NCI-H2196 treated with DMSO at 0.1 percent for 48 hours (cell line): ENCODE measurements at regions not wholly inside any gene's neighbourhood (a gene's known extent, or its start where the extent isn't known, plus 50 kb on each side); places are given as distances from the start of the nearest gene placed in this dataset.

Experiments
- DNase-seq: peaks from one replicate; lab custom pipeline; 2025; ENCODE audit not compliant: unreplicated experiment; lab: John Stamatoyannopoulos, UW

DNA sequence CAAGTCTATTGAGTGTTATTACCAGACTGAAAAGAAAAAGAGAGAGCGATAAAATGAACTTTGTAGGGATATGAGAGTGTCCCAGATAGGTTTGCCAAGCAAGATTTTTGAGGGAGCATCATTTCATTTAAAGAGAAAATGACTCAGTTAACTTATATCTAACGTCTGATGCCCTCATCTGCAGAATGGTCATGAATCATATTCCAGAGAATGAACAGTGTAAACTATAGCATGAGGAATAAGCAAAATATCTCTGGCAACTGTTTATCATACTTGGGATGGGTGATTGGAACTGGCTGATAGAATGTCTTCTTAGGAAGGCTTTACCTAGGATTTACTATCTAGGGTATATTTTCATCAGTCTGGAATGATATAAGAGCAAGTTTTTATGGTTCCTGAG, 289.4 kb downstream of the CMPK2 start:
- DNase-seq = no peak

DNA sequence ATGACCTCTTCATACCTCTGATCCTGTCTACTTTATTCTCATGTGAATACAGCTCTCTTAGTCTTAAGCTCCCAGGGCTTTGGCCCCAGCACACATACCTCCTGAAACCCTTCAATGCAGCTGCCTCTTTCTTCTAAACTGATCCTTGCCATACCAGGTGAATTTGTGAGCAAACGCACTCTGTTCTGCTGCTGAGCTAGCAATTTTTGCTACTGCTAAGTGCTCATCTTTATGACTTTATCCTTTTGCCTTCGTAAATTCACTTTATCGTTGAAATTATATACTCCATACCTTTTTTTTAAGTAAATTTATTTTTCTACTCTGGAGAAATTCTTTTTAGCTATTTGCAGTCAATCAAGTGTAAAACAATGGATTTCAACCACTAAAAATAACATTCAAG, 287.7 kb downstream of the CMPK2 start:
- no peak for DNase-seq

DNA sequence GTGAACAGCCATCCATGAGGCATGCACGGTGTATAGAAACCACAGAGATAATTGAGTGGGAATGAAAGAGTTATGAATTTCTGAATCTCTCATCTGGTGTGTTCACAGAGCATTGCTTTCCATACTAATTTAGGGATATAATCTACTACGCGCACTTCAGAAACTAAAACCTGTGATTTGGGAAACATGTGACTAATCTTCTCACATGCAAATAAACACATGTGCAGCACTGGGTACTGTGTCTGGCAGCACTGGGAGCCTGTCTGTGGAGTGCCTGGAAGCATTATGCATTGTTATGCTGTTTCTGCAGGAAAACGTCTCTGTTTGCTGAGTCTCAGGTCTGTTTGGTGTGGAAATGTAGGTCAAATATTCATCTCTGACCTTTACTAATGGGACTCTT, 287.3 kb downstream of the CMPK2 start:
- no peak for DNase-seq

DNA sequence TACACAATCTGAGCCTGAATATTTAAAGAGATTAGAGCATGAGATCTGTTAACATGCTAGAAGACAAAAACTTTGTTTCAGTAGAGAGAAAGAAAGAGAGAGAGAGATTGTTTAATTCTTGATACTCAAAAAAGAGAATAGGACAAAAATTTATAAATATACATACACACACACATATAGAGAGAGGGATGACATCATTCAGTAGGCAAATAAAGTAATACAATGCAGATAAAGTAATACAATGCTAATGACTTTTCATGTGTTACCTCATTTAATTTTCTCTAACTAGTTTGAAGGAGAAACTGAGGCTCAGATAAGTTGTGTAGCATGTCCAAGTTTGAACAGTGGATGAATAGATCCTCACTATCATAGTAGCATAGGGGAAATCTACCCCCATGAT, 286.4 kb downstream of the CMPK2 start:
- no peak for DNase-seq

DNA sequence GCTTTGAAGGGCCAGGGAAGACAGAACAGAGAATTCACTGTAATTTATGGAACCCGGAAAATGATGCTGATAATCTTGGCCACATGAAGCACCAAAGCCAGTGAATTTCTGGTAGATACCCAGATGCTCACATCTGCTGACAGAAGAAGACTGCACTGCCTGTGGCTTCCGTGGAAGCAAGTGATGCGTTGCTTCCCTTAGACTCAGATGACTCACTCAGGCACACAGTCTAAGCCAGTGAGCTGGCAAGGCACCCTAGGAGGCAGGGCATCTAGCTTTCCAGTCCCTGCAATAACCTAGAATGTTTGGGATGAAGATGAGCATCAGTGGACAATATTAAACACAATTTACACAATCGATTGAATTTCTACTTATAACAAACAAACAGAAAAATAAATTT, 284.7 kb downstream of the CMPK2 start:
- no peak for DNase-seq

DNA sequence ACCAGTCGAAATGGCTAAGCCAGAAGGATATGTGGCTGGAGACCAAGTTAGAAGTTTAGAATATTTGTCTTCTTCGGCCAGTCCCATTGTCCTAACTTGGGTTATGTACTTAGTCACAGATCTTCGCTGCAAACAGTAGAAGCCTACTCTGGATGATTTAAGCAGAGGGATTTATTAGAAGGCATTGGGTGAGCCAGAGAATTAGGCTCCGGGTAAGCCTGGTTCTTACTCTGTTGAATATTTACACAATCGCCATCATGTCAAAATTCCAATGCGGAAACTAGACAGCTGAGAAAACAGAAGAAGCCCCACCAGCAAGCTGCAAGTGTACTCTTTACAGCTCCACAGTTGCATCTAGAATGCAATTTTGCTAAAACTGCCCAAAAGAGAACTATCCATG, 276.6 kb downstream of the CMPK2 start:
- no peak for DNase-seq

DNA sequence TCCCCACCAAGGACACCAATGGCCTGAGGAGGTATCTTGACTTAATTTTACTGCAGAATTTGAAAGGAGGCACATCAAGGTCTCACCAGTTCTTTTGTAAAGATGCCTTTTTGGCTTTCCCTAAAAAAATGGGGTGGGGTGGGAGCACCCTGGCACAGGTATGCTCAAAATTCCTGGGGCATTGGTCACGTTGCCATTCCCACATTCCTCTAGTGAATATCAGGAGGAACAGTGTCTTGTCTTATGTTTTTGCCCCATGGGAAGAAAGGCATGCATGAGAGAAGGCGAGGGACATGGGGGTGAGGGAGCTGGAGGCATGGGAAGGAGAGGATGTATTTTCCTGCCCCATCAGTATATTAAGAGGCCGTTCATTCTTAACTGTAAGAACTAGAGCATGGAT, 275.3 kb downstream of the CMPK2 start:
- DNase-seq = no peak

DNA sequence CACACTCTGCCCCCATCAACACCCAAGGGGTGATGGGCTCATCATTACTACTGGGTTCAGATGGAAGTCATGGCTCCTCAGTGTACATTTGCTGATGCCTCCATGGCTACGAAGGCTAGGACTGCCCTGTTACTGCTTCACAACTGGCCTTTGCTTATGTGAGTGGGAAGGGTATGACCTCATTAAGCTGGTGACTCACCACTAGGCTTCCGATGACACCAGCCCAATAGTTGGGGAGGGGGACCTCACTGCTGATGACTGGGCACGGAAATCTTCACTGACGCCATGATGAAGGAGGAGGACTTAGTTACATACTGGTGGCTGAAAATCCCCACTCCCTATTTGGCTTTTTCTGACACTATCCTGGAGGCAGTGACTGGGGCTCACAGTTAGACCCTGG, 263.2 kb downstream of the CMPK2 start:
- no peak for DNase-seq

DNA sequence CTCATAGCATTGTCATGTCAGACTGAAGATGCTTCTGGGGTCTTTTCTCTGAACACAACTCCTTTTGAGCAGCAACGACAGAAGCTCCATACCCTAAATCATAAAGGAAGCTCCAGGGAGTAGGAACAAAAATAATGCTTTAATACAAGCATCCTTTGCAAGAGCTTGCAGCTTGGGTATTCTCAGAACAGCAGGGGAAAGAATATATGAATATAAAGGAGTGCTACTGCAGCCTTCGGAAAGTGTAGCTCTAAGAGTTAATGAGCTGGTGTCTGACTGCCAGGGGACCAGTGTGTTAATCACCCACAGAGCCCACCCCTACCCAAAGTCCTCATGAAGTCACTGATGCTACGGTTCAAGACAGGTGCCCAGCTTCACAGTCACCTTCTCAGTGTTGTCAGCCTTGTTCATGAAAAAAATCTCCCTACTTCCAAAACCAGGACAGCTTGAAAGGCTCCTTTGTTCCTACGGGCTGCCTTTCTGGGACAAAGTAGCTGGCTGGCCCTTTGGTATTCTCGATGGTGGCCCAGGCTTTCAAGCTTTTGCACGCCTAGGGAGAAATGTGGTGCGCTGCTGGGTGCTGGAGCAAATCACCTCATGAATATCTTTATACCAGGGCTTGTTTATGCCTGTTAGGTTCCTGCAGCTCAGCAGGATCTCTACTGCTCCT, 259.7 kb downstream of the CMPK2 start:
- DNase-seq = no peak

DNA sequence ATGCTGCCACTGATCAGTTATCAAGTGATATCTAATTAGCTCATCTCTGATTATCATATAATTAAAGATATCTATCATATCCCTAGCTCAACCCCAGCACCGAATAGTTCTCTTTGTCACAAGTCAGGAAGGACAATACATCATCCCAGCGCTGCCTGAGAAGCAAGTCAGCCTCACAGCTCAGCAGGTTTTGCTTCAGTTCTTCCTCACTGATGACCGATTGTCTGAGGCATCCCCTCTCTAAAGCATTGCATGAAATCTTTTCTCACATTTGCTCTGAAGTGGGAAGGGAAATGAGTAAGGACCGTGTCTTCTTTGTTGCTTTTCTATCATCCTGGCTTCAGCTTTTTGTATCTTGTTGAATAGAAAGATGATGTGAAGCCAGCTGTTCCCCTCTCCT, 247.9 kb downstream of the CMPK2 start:
- DNase-seq = no peak

DNA sequence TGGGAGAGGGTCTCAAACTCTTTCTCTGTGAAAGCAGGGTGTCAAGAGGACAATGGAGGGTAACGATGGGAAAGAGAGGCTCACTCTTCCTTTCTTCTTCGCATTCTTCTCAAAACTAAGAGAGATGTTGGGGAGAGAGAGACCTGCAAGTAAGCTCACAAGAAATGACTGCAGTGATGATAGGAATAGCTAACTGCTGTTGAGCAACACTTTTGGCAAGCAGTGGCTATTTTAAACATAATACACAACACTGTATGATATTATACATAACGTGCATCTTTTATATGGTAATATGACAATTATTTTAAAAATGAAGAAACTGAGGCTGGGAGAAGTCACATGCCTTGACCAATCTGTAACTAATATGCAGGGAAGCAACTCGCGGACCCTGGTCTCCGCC, 247.5 kb downstream of the CMPK2 start:
- no peak for DNase-seq

DNA sequence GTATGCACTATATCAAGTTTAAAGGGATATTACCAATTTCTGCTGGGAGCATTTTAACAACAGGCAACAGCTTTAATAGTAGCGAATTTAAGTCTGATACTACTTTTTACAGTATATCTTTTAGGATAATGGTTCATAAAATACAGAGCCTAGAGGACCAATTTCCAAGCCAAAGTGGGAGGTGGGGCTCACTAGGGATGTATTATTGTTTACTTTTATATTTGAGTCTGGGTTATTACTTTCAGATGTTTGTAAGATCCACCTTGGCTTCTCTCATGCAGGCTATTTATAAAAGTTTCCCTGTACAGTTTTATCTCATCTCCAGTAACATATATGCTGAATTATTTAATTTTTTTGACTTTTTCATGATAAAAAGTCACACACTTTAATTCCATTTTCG, 242.0 kb downstream of the CMPK2 start:
- DNase-seq = no peak

DNA sequence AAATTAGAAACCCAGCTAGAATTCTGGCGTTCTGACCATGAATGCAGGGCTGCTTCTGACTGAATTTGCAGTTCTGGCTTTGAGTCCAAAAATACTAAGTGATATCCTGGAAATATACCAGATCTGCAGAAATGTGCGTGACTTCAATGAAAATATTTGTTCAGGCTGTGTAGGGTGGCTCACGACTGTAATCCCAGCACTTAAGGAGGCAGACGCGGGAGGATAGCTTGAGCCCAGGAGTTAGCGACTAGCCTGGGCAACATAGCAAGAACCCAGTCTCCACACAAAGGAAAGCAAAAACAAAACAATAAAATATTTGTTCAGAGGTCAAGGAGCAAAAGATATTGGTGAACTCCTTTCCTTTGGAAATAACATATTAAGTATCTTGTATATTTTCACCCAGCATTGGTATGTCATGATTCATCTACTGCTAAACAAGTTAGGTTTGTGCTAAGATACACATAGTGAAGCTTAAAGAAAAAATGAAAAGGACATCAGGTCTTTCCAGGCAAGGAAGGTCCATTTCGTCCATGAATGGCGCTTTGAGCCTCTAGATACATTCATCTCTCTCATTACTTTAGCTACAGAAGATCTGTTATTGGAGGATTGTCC, 239.2 kb downstream of the CMPK2 start:
- no peak for DNase-seq

DNA sequence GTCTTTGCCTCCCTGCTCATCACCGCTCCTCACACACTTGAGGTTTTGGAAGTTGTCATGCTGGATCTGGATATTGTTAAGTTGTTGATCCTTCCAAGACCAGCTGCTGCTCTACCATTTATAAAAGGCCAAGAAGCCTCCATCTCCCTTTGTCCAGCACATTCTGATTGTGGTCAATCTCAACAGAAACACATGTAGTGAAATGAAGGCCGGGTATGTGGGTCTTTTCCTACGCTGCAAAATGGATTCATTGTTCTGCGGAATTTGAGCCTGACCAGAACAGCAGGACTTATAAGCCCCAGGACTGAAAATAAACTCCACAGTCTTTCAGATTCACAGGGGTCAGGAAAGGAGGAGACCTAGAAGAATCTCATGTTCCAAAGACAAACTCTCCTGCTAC, 238.4 kb downstream of the CMPK2 start:
- DNase-seq = no peak

DNA sequence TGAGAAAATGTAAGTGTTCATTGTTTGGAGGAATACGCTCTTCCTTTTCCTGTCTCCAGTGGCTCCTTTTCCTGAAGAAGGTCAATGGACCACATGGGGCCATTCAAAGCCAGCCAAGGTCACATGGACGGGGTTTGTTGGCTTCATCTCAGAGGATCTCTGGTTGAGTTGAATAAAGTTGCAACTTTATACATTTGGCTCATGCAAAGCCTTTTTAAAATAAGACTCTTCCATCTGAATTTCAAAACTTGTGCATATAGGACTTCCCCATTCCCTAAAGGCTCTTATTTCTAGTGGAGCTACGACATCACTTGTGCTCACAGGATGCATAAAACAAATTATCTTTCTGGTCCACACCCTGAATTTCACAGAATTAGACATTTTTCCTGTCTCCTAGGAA, 235.5 kb downstream of the CMPK2 start:
- no peak for DNase-seq

DNA sequence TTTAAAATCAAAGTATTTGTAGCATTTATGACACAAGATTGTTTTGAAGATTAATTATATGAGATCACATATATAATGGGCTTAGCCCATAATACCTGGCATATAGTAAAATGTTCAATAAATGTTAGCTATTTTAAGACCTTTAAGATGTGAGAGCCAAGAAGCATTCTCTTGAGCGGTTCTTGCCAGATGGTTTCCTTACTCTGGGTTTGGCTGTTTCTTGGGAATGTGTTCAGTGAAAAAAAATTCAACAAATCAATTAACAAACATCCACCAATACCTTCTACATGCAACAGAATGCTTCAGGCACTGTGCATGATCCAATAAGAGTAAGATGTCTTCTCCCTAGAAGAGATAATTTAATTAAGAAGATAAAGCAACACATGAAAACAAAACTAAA, 230.4 kb downstream of the CMPK2 start:
- DNase-seq = no peak

DNA sequence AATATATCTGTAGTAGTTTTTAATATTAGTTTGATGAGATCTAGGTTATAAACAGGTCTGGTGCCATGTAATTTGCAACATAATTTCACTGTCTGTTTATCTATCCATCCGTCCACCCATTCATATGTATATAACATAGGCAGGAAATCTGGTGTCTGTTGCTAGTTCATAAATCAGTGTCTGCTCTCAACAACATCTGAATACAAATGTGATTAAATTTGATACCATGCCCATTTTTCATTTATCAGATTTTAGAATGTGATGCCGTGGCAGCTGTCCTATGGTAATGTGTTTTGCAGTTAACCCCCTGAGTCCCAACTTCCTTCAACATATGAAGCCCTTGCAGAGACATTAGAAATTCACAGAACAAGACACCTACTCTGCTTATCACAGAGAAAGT, 228.4 kb downstream of the CMPK2 start:
- DNase-seq = no peak

DNA sequence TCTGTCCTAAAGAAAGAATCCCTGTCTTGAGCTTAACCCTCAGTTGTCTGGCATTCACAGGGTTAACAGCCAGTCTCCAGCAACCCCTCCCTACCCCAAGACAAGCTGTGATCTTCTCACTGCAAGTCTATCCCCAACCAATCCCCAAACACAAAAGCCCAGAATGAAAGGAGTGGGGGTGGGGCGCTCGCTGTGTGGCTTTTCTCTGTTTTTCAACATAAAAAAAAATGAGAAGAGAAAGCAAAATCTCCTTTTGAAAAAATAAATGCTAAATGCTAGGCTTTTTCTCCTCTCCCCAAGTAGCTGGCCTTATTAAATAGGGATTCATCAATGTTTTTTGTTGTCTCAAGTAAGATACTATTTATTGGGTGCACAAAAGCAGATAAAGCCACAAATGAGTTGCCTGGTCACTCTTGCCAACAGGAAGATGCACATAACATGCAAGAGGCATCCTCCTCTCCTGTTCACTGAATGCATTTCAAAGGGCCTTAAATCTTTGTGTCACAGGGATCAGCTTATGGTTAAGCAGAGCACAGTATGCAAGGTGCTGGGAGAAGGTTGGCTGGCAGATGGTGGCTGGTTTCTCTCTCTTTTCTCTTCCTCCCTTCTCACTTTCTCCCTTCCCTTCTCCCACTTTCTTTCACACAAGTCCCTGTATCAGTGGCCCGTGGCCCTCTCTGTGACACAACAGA, 225.6 kb downstream of the CMPK2 start:
- DNase-seq = no peak

DNA sequence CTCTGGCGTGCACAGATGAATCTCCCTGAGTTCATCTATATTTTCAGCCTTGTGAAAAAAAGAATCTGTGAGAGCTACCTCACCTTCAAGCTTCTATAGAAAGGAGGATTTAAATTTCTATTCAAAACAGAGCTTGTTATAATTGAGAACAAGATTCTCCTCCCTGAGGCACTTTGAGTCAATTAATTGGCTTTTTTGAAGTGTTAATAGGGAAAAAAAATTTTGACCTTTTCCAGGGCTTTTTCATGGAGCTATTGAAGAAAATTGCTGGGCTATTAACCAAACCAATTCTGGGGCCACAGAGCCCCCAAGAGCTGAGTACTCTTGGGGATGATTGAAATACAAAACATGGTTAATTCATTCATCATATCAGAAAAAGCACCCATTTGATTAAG, 225.1 kb downstream of the CMPK2 start:
- DNase-seq = no peak

DNA sequence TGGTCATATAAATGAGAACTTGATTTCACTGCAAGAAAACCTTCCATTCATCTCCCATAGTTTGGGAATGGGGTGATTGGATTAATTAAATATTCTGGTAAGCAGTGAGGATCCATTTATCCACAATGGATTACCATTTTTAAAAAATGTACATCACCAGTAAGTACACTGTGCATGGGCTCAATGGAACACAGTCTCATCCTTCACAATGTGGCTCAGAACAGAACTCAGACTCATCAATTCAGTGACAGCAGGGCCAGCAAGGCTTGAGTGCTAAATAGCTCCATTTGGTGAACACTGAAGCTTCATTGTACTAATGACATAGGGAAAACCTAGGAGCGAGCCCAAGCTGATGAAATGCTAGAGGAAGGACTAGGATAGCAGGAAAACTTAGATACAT, 223.8 kb downstream of the CMPK2 start:
- DNase-seq = no peak

DNA sequence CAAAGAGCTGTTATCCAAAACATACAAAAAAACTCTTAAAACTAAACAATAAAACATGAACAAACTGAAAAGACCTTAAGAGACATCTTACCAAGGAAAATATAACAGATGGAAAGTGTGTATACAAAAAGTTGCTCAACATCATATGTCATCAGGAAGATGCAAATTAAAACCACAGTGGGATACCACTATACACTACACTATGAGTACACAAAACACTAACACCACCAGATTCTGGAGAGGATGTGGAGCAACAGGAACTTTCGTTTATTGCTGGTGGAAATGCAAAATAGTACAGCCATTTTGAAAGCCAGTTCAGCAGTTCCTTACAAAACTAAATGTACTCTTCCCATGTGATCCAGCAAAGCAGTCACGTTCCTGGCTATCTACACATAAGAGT, 221.4 kb downstream of the CMPK2 start:
- DNase-seq = no peak

DNA sequence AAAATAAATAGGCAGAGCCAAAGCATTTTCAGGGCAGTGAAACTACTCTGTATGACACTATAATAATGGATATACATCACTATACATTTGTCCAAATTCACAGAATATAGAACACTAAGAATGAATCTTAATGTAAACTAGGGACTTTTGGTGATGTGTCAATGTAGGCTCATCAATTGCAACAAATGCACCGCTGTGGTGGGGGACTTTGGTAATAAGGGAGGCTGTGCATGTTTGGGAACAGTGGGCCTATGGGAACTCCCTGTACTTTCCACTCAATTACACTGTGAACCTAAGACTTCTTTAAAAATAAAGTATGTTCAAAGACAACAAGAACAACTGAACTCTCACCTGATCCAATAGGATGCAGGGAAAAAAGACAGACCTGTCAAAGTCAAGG, 220.7 kb downstream of the CMPK2 start:
- no peak for DNase-seq

DNA sequence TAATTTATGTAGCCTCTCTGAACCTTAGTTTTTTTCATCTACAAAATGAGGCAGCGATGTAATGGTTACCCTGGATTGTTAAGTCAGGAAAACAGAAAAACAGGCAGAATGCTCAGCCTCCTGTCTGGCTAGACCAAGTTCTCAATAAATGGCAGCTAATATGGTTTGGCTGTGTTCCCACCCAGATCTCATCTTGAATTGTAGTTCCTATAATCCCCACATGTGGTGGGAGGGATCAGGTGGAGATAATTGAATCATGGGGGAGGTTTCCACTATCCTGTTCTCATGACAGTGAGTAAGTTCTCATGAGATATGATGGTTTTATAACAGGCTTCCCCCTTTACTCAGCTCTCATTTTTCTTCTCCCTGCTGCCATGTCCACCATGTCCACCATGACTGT, 220.0 kb downstream of the CMPK2 start:
- no peak for DNase-seq
